GM19372 (cell line): ENCODE measurements at regions not wholly inside any gene's neighbourhood (a gene's known extent, or its start where the extent isn't known, plus 50 kb on each side); places are given as distances from the start of the nearest gene placed in this dataset.

Source experiments
- ATAC-seq: cut with Tn5 transposase; IDR thresholded peaks from one replicate; pipeline ENCODE4 v1.9.1; 2021; ENCODE audit warnings: mild to moderate bottlenecking, low read depth, moderate library complexity; ENCODE audit not compliant: unreplicated experiment

GRCh38 chr5:164420161-164420560 is 914.7 kb downstream of the MAT2B start:
- ATAC-seq, result no peak

DNA sequence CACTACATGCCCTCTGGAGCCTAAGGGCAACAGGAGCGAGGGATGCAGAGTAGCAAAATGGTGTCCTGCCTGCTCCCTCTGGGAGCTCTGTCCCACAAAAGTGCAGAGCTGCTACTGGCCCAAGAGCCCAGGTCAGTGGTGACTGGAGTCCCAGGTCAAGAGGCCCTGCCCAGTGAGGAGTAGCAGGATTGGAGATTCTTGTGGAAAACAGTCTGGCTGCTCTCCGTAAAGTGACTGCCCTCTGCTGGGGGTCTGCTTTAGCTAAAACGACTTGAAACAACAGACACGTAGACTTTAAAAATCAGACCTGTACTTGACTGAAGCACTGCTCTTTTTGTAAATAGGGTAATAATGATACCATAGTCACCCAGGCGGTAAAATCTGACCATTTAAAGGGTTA is 917.0 kb downstream of the MAT2B start:
- no peak for ATAC-seq

DNA sequence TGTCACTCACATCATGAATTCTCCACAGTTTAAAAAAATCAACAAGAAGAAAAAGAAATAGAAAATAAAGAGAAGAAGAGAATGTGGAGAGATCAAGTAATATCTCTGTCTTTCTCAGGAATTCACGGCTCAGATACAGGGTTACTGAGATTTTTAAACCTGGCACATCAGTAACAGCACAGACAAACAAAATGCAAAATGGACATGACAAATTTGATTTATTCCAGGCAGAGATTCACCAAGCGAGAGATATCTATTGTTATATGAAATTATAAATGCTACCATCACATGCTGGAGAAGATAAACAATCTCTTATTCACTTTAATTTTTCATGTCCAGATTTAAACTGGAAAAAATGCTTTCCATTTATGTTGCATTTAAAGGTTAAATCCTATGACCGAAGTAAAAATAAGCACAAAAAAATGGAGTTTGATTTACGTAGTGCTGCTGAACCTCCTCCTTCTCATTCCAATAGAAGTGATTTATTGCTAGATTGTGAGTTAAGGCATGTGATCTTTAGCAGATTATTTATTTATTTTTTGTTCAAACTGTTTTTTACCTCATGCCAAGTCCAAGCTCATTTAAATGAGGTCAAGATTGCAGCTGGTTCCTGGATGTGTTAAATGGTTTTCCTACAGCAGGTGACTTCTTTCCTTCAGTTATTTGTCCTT is 926.4 kb downstream of the MAT2B start:
- ATAC-seq, result no peak

DNA sequence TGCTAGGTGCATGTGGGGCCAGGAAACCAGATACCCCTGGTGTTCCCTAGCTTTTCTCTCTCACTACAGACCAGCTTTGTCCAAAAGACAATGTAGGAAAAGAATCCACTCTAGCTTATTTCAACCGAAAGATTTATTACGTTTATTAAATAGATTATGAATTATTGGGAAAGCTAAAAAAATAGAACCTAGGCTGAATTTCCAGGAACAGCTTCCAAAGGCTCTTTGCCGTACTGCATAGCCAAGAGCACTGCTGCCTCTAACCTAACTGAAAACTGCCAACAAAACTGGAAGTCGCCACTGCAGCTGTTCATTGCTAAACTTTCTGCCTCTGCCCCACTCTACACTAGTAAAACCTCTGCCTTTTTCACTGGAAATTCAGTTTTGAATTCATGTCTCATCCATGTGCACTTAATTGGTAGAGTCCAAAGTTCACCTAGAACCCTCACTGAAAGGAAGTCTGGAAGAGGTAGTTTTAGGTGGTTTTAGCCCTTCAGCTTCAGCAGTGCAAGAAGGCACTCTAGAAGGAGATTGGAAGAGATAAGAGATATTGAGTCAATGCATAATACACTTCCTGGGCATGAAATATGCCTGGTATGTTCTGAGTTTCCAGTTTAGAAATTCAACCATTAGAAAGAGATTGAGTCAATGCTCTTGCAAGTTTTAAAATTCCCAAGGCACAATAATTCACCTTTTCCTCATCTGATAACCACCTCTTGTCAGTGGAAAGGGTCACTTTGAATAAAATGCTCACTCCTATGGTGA is 927.9 kb downstream of the MAT2B start:
- ATAC-seq, result no peak

DNA sequence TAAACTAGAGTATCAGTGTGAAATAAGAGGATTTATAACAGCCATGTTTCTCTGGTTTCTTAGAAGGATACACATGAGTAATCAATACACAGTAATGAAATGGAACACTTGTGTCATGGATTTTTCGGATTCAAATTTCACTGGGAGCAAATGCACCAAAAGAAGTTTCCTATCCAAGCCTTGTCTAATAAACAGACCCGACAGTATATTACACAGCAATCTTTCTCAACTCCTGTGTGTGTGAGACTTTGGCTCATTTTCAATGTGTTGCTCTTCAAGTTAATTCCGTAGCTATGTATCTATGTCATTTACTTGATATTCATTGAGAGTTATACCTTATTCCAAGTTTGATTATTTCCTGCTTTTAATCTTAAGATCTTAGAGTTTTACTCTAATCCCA is 930.2 kb downstream of the MAT2B start:
- ATAC-seq, result no peak

GRCh38 chr5:164439799-164440198 is 934.4 kb downstream of the MAT2B start:
- no peak for ATAC-seq

- no peak for ATAC-seq
These were observed 944.0 kb downstream of the MAT2B start for GRCh38 chr5:164449460-164449859.

DNA sequence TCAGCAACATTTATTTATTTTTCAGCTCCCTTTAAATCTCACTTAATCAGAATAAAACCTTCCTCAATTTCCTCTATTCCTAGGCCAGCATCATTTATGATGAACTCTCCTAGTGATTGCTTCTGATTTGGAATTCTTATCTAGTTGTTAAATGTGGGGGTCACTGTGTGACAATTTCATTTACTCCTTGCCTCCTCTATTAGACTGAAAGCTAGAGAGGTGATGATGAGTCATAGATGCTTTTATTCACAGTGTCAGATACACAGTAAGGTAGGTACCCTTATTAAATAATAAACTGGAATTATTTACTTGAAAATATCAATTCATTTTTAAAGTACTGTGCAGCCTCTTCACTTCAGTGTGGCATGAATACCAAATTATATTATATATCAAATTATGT is 960.6 kb downstream of the MAT2B start:
- ATAC-seq, result no peak

DNA sequence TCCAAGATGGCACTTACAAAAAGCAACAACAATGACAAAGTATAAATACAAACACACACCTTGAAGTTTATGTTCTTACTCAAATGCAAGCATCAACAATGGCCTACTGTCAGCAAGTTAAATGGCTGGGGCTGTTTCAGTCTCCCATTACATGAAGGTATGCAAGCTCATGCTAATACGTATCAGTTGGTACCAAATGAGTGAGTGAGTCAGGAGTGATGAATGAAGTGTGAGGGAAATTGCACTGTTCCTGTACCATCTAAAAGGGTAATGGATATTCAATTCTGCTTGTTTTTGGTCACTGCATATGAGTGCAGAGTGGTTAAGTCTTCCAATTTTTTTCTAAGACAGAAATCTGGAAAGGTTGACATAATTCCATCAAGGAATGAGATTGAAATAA is 964.9 kb downstream of the MAT2B start:
- no peak for ATAC-seq

DNA sequence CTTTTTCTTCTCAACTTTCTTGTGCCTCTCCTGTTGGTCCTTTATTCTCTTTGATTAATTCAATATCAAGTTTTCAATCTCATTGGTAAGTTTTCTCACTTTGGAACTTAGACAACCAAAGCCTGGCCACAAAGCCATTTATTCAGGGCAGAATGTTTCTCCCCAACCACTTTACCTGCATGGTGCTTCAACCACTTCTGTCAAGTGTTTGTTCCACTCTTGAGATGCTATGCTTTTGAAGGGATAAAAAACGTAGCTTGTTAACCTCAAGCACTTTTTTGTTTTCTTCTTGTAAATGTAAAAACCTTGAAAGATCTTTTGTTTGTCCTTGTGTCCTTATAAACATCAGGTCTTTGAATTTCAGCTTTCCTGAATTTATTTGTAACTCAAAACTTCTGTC is 966.7 kb downstream of the MAT2B start:
- ATAC-seq, result no peak

GRCh38 chr5:164475339-164475977 is 970.0 kb downstream of the MAT2B start:
- ATAC-seq, result no peak

DNA sequence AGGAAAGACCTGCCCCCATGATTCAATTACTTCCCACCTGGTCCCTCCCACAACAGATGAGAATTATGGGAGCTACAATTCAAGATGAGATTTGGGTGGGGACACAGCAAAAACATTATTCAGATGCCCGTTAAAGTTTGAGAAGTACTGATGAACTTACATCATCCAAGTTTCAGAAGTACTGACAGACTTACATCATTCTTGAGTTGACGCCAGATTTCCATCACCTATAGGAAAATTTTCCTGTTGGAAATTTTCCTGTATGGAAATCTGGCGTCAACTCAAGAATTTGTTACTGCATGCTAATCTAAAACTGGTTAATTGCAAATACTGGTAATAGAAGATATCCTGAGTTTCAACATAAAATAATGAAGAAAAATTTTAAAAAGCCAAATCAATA is 975.9 kb downstream of the MAT2B start:
- no peak for ATAC-seq

GRCh38 chr5:164482351-164482750 is 976.9 kb downstream of the MAT2B start:
- no peak for ATAC-seq

DNA sequence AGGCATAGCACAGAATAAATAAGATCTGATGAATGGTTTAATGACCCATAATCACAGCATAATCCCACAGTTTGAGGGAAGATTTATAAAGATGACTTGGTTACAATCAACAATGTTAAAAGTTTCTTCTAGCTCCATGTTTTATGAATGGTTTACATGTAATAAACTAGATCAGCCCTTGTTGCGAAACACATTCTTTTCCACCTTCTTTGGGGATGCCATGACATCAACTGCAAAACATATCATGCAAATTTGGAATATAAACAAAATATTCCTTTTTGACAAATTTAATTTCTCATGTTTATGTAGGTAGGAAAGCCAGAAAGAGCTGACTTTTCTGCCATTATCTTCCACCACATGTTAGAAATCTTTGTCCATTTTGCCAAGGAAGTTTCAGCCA is 979.5 kb downstream of the MAT2B start:
- no peak for ATAC-seq

DNA sequence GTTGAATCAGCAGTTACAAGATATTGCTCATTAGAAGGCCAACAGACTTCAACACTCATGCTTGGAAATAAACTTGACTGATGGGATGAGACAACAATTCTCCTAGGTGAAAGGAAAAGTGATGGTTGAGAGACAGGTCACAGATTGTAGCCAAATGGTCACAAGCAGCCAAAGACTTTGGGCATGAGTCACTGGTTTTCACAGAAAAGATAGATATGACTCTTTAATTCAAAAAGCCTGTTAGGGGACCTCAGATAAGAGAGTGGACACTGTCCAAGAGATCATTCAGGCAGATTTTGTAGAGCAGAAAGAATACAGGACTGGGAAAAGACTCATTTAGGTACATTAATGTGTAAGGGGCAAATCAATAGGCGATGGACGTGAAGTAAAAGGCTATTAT is 982.5 kb downstream of the MAT2B start:
- ATAC-seq, result no peak

GRCh38 chr5:164497311-164498064 is 992.1 kb downstream of the MAT2B start:
- no peak for ATAC-seq

GRCh38 chr5:164498438-164498837 is 993.0 kb downstream of the MAT2B start:
- ATAC-seq, result no peak

DNA sequence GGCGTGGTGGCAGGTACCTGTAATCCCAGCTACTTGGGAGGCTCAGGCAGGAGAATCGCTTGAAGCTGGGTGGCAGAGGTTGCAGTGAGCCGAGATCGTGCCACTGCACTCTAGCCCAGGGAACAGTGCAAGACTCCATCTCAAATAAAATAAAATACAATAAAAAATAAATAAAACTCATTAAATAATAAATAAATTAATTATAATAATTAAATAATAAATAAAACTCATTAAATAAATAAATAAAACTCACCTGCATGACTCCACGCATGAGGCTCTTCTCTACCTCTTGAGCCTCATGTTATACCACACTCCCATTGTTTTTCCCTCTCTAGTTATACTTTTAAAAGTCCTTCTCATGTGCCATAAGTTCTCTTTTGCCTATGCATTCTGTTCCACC is 995.4 kb downstream of the MAT2B start:
- no peak for ATAC-seq

DNA sequence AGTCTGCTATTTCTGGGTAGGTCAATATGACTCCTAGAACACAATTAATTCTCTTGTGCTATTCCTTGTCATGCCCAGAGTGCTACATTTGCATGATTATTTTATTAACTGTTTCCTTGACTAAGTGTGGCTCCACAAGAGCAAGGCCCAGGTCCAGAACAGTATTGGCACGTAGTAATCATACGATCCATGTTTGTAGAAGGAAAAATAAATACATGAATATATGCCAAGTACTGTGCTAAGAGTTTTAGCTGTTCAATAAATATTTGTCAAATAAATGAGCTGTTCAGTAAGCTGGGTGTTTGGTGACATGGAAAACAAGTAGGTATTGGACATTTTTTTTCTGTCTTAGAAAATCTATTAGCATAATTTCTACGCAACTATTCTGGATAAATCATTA is 995.9 kb downstream of the MAT2B start:
- no peak for ATAC-seq

DNA sequence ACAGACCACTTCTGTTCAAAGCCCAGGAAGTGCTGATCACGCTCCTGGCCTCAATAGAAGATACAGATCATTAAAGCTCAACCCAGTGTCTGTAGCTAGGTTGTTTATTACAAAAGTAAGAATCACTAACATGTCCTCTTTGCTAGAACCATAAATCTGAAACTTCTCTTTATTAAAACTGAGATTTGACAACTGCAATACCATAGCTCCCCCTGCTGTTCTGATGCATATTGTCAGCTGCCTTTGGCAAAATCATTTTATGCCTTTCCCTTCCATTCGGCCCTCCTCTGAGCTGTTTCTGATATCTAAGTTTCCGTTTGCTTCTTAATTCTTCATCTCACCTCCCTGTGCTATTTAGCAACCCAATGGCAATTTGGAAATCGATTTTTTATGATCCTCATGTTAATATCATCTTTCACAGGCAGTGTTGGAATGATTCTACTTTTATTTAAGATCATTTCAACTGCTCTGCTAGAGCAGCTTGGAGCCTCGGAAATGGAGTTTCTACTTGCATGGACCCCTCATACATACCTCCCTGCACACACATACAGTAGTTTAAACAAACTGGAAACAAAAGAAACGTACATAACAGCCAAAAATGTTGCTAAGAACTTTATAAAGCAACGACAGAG is 998.8 kb downstream of the MAT2B start:
- ATAC-seq, result peak; percentile 71

DNA sequence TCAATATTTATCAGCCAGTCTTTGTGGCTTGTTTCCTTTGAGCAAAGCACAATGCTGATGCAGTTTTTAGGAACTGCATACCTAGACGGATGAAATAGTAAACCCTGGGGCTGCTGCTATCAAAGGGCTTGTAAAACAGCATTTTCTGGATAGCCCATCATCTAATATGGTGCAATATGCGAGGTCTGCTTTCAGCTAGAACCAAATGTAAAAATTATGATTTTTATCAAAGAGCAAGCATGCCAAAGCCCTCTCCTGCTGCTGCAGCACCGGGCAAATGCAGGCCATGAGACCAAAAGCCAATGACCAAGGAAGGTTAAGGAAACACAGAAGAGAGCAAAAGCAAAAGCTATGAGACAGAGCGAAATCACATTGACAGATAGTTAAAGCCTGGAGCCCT is 1000.4 kb downstream of the MAT2B start:
- ATAC-seq, result no peak
